Neural progenitor cell (in vitro differentiated cells): ENCODE measurements at regions not wholly inside any gene's neighbourhood (a gene's known extent, or its start where the extent isn't known, plus 50 kb on each side); places are given as distances from the start of the nearest gene placed in this dataset.

ENCODE experiments used
- EZH2 ChIP-seq: fragments of 200-600 bp; sonication (generic); IDR thresholded peaks from 2 replicates; pipeline ENCODE4 v1.6.1; 2017; ENCODE audit warnings: antibody characterized with exemption, mild to moderate bottlenecking, moderate library complexity
- TF ChIP-seq, protein P1 (sequence below): fragments of 200-600 bp; sonication (generic); IDR thresholded peaks from 2 replicates; pipeline ENCODE4 v1.5.1; 2017; ENCODE audit warnings: antibody characterized with exemption, mild to moderate bottlenecking

DNA sequence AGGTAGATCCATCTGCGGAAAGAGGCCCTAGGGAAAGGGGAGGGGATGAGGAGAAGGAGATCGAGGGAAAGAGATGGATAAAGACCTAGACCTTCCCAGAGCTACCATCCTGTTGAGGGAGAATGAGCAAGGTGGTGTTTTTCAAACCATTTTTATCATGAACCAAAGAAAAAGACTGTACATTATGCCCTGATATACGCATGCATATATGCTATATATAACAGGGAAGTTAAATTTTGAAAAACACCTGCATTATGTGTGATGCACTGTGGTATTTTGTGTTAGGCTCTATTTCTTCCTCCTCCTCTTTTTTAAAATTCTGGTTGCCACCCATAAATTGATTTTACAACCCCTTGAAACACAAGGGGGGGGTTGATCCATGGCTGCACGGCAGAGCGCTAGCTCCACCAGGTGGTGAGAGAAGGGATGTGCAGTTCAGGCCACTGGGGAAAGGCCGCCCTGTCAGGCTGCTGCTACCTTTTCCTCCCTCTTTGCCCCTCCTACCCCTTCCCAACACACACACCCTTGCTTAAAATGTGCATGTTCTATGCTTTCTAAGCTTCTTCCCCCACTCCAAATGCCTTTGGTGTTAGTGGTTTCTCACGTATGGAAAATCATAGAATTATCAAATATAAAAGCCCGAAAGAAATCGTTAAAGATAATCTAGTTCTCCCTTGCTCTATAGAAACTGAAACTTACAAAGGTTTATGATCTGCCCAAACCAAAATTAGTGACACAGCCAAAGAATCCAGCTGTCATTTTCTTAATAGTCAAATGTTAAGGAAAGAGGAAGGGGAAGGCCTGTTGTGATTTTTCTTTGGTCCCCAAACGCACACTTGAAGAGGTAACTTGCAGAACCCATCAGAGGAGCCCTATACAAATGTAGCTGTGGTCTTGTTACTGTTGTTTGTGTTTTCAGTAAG lies 262.0 kb upstream of the UMPS start:
- TF ChIP-seq, protein P1, sequence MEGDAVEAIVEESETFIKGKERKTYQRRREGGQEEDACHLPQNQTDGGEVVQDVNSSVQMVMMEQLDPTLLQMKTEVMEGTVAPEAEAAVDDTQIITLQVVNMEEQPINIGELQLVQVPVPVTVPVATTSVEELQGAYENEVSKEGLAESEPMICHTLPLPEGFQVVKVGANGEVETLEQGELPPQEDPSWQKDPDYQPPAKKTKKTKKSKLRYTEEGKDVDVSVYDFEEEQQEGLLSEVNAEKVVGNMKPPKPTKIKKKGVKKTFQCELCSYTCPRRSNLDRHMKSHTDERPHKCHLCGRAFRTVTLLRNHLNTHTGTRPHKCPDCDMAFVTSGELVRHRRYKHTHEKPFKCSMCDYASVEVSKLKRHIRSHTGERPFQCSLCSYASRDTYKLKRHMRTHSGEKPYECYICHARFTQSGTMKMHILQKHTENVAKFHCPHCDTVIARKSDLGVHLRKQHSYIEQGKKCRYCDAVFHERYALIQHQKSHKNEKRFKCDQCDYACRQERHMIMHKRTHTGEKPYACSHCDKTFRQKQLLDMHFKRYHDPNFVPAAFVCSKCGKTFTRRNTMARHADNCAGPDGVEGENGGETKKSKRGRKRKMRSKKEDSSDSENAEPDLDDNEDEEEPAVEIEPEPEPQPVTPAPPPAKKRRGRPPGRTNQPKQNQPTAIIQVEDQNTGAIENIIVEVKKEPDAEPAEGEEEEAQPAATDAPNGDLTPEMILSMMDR, result peak; percentile 99
- TF ChIP-seq EZH2, result no peak
